ENCODE measurements at regions not wholly inside any gene's neighbourhood (a gene's known extent, or its start where the extent isn't known, plus 50 kb on each side); places are given as distances from the start of the nearest gene placed in this dataset.

DNA sequence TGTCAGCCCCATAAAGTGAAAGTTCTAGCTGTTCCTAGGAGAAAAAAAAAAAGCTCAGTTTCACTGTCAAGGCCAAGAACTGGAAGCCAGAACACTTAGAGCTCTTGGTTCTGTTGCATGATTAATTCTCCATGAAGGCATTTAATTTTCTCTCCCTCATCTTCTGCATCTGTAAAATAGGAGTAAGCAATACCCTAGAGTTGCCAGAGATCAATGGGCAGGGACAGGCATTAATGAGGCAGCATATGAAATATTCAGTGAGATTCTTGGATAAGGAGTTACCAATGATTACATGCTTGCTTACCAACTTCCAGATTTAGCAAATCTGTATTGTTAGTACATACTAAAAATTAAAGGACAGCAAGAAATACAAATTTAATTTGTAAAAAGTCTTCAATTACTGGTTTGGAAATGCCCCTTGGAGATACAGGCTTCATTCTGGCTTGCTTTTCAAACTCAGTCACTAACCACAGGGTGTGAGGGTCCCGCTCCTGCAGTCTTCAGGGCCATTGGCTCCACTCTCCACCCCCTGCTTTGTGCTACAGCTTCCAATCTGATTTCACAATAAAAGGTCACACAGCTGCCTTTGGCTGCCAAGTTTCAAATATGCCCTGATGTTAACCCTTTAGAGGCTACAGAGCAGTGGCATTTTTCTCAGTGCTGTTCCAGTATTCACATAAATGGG lies 624.6 kb downstream of the BNC2 start:
- TF ChIP-seq, protein P1, sequence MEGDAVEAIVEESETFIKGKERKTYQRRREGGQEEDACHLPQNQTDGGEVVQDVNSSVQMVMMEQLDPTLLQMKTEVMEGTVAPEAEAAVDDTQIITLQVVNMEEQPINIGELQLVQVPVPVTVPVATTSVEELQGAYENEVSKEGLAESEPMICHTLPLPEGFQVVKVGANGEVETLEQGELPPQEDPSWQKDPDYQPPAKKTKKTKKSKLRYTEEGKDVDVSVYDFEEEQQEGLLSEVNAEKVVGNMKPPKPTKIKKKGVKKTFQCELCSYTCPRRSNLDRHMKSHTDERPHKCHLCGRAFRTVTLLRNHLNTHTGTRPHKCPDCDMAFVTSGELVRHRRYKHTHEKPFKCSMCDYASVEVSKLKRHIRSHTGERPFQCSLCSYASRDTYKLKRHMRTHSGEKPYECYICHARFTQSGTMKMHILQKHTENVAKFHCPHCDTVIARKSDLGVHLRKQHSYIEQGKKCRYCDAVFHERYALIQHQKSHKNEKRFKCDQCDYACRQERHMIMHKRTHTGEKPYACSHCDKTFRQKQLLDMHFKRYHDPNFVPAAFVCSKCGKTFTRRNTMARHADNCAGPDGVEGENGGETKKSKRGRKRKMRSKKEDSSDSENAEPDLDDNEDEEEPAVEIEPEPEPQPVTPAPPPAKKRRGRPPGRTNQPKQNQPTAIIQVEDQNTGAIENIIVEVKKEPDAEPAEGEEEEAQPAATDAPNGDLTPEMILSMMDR (IDR thresholded peaks at IDR 0.05; ENCODE audit: extremely low read depth, missing control alignments) = no peak
- no peak for DNase-seq (ENCODE audit: low spot score)

DNA sequence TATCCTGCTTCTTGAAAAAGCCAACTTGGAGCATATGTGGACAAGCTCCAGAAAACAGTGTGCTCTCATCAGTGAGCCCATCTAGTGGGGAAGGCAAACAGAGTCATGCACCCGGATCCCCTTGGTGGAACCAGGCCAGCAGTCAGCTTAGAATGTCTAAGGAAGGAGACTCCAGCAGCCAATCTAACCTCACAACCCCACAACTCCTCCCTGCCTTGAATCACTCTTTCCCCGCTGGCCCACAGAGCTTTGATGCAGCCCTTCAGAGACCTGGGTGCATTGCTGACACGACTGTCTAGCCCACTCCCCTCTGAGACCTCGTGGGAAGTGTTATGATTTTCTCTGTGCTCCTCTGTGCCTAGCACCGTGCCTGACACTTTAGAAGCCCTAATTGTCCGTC lies 623.7 kb downstream of the BNC2 start:
- no peak for DNase-seq (ENCODE audit: low spot score)
- TF ChIP-seq, protein P1 (IDR thresholded peaks at IDR 0.05; ENCODE audit: extremely low read depth, missing control alignments) = no peak

DNA sequence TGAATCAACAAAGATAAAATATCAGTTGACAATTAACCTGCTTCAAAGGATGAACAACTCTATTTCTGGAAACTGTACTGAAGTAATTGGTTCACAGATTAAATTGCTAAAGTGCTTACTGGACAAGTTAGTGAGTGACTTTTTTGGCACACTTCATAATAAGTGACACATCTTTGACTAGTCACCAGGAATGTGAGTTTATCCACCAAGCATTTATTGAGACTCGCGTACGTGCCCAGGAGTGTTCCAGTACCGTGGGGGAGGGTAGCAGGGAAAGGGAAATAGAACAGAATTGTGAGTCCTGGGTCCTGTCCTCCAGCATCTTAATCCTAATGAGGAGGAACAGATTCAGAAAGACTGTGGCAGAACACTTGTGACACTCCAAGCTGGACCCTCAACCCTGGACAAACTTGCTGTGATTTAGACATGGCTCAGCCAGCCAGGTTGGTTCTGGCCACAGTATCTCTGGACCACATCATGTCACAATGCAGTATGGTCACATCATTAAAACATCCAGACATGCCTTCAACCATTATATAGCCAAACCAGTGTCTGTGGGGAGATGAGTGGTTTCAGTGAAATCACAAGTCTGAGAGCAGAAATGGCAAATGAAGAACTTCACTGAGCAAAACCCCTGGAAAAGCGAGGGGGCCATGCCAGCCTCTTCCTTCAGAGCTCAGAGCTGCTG lies 623.1 kb downstream of the BNC2 start:
- TF ChIP-seq, protein P1 (IDR thresholded peaks at IDR 0.05; ENCODE audit: extremely low read depth, missing control alignments) = no peak
- DNase-seq (ENCODE audit: low spot score) = no peak

DNA sequence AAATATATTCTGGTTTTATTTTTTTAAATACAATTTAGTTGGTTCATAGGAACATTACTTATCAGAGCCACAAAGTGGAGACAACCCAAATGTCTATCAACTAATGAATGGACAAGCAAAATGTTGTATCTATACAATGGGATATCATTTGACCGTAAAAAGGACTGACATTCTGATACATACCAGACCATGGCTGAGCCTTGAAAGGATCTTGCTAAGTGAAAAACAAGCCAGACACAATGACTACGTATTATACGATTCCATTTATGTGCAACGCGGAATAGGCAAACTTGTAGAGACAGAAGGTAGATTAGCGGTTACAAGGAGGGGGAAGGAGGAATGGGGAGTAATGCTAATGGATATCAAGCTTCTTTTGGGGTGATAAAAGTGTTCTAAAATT lies 621.6 kb downstream of the BNC2 start:
- TF ChIP-seq, protein P1 (IDR thresholded peaks at IDR 0.05; ENCODE audit: extremely low read depth, missing control alignments) = no peak
- DNase-seq (ENCODE audit: low spot score) = no peak

DNA sequence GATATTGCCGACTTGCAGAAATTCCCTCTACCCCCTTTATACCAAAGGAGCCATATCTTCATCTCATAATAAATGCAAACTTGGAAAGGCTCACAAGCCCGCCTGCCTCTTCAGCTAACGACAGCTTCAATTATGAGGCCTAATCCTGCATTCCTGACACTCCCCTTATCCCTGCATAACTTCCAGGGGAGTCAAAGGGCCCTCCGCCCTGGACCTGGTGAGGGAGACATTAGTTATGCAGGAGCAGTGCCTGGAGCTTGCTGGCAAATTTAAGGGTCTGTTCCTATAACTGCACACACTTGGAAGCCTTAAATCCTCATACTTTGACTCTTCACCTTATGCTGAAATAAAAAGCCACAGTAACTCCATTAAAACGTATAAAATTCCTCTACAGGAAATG lies 617.9 kb downstream of the BNC2 start:
- no peak for DNase-seq (ENCODE audit: low spot score)
- TF ChIP-seq, protein P1 (IDR thresholded peaks at IDR 0.05; ENCODE audit: extremely low read depth, missing control alignments) = no peak

DNA sequence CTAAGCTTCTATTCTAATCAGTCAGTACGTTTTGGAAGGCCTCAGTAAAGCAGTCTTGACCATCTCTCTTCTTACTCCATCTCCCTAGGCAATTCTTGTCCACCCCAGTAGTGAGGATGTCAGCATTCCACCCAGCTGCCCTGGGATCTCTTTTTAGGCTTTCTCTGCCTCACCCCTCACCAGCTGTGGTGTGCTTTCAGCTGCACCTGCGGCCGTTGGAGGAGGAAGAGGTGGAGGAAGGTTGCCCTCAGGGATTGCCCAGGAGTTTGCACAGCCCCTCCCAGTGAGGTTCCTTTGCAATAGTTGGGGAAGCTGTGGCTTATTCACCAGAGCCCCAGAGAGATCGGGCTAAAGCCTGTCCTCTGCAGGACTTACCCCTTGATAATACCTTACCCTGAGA lies 615.8 kb downstream of the BNC2 start:
- DNase-seq (ENCODE audit: low spot score) = no peak
- TF ChIP-seq, protein P1 (IDR thresholded peaks at IDR 0.05; ENCODE audit: extremely low read depth, missing control alignments) = no peak

DNA sequence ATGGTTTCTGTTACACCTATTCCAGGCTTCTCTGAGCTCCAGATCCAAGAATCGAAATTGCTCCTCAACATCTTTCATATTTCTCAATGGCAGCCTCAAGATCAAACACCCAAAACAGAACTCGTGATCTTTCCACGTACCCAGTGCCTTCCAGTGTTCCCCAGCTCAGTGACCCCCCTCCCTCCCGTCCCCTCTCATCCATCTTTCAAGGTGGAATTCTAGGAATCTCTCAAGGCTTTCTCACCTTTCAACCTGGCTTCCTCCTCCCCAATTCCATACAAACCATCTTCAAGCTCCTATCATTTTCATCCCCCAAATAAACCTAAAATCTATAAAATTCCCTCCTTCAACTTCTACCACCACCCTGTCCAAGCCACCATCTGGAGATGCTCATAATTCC lies 615.3 kb downstream of the BNC2 start:
- TF ChIP-seq, protein P1 (IDR thresholded peaks at IDR 0.05; ENCODE audit: extremely low read depth, missing control alignments) = no peak
- DNase-seq (ENCODE audit: low spot score) = no peak

Data from GM20000 (cell line).